ENCODE measurements at regions not wholly inside any gene's neighbourhood (a gene's known extent, or its start where the extent isn't known, plus 50 kb on each side); places are given as distances from the start of the nearest gene placed in this dataset.
"Not testable (repeated sequence)": the region's sequence is repeated elsewhere in the genome, so short reads cannot be mapped to it uniquely, and the experiment has no call there.

DNA sequence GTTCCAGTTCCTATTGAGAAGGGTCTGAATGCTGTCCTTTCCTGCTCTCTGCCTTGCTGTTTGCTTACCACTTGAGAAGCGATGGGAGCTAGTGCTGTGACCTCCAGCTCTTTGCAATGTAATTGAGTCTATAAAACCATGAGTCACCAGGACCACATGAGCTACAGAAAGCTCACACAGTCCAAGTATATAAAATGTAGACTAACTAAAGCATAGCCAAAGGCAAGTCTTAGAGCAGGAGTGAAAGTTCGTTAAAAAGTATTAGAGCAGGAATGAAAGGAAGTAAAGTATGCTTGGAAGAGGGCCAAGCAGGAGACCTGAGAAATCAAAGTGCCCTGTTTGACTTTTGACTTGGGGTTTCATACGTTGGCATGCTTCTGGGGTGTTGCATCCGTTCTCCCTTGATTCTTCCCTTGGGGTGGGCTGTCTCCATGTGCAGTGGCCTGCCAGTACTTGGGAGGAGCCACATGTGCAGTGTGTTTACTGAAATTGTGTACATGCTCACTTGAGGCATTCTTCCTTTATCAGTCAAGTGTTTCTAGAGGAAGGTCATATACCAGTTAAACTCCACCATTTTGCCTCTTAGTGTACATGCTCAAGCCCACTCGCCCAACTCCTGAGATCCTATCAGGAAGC lies 71.3 kb upstream of the KIT start:
- DNase-seq: no peak

DNA sequence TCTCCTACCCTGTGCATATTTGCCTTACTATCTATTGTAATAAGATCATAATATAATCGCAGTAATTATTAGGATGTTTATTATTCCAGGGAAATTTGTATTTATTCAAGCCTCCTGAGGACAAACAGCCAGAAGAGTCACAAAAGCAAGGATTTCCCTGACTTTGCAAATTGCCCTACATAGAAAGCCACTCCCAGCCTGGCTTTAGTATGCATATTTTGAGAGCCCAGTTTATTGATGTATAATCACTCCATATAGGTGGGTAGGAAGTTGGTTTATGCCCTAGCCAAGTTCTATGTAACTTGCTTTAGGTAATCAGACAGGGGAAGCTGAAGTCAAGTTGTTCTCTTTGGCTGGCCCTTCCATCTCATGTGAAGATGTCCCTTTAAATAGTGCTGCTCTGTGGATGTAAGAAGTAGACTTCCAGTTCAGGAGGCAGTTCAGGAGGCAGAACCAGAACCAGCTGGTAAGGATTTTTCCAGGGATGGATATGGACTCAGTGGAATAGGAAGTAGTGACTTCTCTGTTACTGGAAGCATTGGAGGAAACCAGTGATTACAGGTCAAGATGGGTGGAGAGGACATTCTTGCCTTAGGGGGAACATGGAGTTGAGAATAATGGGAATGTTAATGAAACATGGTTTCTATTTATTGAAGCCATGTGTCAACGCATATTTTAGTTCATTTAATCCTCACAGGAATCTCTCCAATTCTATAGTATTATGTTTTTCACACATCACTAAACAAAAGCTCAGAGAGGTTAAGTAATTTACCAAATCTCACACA lies 70.5 kb upstream of the KIT start:
- DNase-seq: no peak

DNA sequence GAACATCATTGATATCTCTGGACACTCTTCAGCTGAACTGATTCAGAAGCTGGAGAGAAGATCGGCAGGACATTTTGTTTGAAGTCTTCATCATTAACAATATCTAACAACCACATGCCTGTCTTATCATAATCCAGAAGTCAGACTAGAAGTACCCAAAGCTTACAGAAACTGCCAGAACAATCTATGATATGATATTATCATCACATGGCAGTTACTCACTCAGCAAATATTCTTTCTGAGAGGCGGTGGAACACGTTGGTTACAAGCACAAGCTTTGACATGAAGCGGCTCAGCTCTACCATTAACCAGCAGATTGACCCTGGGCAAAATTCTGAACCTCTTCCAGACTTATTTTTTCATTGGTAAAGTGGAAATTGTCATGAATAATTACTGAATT lies 69.4 kb upstream of the KIT start:
- no peak for DNase-seq

DNA sequence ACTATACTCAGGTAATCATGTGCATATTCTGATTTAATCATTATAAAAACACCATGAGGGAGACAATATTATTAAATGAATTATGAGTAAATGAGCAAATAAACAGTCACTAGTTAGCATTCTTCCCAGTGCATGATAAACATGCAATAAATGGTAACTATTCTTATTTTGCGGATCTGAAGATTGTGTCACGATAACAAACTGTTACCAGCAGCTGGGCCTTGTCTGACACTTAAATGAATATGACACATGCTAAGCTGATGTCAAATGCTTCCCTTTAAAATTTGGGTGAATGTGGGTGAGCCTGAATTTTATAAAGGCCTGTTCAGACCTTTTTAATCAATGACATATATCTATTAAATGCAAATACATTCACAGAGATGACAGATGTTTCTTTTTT lies 68.2 kb upstream of the KIT start:
- DNase-seq: no peak

DNA sequence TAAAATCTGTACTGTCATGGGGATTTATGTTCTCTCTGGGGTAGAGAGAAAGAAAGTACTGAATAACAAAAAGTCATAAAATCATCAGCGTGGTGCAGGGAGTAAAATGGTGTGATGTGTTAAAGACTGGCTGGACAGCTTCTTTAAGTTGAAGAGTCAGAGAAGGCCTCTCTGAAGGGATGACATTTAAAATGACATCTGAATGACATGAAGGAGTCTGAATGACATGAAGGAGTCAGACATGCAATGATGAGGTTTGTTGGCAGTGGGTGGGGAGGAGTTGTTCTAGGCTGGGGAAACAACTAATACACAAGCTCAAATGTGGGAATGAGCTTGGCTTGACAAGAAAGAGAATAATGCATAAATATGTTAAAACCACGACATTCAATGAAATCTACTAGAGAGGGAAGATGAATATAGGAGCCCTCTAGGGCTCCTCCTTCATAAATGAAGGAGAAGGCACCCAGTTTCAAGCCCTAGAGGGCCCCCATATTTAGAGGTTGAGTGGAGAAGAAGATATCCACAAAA lies 63.9 kb upstream of the KIT start:
- DNase-seq: no peak

DNA sequence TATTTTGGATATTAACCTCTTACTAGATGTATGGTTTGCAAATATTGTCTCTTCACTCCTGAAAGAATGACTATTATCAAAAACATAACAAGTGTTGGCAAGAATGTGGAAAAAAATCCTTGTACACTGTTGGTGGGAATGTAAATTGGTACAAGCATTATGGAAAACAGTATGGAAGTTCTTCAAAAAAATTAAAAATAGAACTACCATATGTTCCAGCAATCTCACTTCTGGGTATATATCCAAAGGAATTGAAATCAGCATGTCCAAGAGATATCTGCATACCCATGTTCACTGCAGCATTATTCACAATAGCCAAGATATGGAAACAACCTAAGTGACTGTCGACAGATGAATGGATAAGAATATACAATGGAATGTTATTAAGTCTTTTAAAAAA lies 61.6 kb upstream of the KIT start:
- no peak for DNase-seq

DNA sequence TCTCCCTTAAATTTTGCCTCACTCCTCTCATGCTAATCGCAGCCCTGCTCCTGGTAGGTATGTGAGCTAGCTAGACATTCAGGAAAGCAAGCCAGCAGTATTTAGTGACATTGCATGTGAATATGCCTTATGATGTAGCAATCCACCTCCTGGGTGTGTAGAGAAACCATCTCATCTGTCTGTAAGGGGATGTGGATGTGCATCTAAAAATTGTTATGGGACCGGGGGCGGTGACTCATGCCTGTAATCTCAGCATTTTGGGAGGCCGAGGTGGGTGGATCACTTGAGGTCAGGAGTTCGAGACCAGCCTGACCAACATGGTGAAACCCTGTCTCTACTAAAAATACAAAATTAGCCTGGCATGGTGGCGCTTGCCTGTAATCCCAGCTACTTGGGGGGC lies 60.1 kb upstream of the KIT start:
- DNase-seq: not testable (repeated sequence)

DNA sequence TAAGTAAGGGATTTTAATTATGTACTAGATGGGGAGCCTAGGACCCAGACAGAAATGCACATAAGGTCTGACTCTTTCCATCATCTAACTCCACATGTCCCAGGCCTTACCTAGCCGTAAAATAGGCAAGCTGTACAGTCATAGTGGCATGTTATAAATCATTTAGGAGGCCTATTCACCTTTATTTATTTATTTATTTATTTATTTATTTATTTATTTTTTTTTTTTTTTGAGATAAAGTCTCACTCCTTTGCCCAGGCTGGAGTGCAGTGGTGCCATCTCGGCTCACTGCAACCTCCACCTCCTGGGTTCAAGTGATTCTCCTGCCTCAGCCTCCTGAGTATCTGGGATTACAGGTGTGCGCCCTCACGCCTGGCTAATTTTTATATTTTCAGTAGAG lies 55.6 kb upstream of the KIT start:
- not testable (repeated sequence) for DNase-seq

DNA sequence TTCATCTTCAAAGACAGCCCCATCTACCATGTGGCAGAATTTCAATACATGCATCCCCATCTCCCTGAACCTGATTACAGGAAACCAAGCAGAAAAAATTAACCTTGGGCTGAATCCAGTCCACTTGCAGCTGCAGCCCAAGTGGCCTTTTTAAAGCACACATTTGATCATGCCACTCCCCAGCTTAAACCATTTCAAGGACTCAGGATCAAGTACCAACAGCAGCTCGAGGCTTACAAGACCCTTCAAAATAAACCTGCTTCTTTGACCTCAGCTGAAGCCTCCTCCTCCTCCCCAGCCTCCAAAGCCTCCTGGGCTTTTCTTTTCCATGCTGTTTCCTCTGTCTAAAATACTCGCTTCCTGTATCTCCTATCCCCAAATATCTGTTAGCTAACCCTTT lies 50.7 kb upstream of the KIT start:
- no peak for DNase-seq

DNA sequence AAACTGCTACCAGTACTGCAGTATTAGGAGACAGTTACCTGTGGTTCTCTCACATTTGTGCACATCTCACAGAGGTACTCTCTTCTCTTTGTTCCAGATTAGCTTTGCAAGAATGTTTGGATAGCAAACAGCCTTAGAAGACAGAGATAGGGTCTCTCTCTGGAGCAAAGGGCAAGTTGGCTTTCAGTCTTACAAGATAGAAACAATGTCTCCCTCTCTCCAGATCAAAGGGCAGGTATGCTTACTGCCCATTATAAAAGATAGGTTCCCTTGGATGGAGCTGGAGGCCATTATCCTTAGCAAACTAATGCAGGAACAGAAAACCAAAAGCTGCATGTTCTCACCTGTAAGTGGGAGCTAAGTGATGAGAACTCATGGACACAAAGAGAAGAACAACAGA lies 50.2 kb upstream of the KIT start:
- no peak for DNase-seq
